GM23248 (cell line): ENCODE measurements at regions not wholly inside any gene's neighbourhood (a gene's known extent, or its start where the extent isn't known, plus 50 kb on each side); places are given as distances from the start of the nearest gene placed in this dataset.
"Not testable (repeated sequence)": the region's sequence is repeated elsewhere in the genome, so short reads cannot be mapped to it uniquely, and the experiment has no call there.

Experiments used
- DNase-seq: peaks from one replicate; pipeline ENCODE4 v3.0.0-alpha.2; 2015
- H2AFZ ChIP-seq: fragments of 200-600 bp; sonication (generic); 2 replicates; pipeline ENCODE4 v1.6.1; 2016; ENCODE audit warnings: antibody characterized with exemption
- H3F3A ChIP-seq: fragments of 200-600 bp; sonication (generic); 2 replicates; pipeline ENCODE4 v1.6.1; 2016; ENCODE audit warnings: mild to moderate bottlenecking, antibody characterized with exemption, mixed run types; ENCODE audit not compliant: insufficient read depth
- H3K27ac ChIP-seq: fragments of 200-600 bp; sonication (generic); 2 replicates; pipeline ENCODE4 v1.5.1; 2016; ENCODE audit warnings: mild to moderate bottlenecking
- H3K27me3 ChIP-seq: fragments of 200-600 bp; sonication (generic); replicated peaks from 2 replicates; pipeline ENCODE4 v1.6.1; 2016; ENCODE audit warnings: mild to moderate bottlenecking; ENCODE audit not compliant: insufficient read depth
- H3K36me3 ChIP-seq: fragments of 200-600 bp; sonication (generic); 2 replicates; pipeline ENCODE4 v1.6.1; 2016; ENCODE audit warnings: low read depth, mild to moderate bottlenecking
- H3K4me1 ChIP-seq: fragments of 200-600 bp; sonication (generic); 2 replicates; pipeline ENCODE4 v1.6.1; 2016; ENCODE audit warnings: mild to moderate bottlenecking; ENCODE audit not compliant: insufficient read depth
- H3K4me2 ChIP-seq: fragments of 200-600 bp; sonication (generic); one replicate; pipeline ENCODE4 v1.6.1; 2016; ENCODE audit warnings: mild to moderate bottlenecking; ENCODE audit not compliant: unreplicated experiment
- H3K4me3 ChIP-seq: fragments of 200-600 bp; sonication (generic); 2 replicates; pipeline ENCODE4 v1.5.1; 2016; ENCODE audit warnings: mild to moderate bottlenecking
- H3K79me2 ChIP-seq: fragments of 200-600 bp; sonication (generic); 2 replicates; pipeline ENCODE4 v1.6.1; 2016; ENCODE audit warnings: mild to moderate bottlenecking; ENCODE audit not compliant: insufficient read depth
- H3K9ac ChIP-seq: fragments of 200-600 bp; sonication (generic); 2 replicates; pipeline ENCODE4 v1.6.1; 2016; ENCODE audit warnings: mild to moderate bottlenecking
- H3K9me2 ChIP-seq: fragments of 200-600 bp; sonication (generic); 2 replicates; pipeline ENCODE4 v1.6.1; 2016; ENCODE audit warnings: mixed run types, mild to moderate bottlenecking, moderate library complexity; ENCODE audit not compliant: insufficient read depth
- H3K9me3 ChIP-seq: fragments of 200-600 bp; sonication (generic); one replicate; pipeline ENCODE4 v1.6.1; 2017; ENCODE audit warnings: low read depth
- H4K20me1 ChIP-seq: fragments of 200-600 bp; sonication (generic); 2 replicates; pipeline ENCODE4 v1.6.0; 2016; ENCODE audit not compliant: insufficient read depth
- EZH2 ChIP-seq: fragments of 200-600 bp; sonication (generic); IDR thresholded peaks from 2 replicates; pipeline ENCODE4 v1.6.1; 2018; ENCODE audit warnings: antibody characterized with exemption, mild to moderate bottlenecking; ENCODE audit not compliant: insufficient read depth, poor library complexity, severe bottlenecking
- EZH2phosphoT487 ChIP-seq: fragments of 200-600 bp; sonication (generic); IDR thresholded peaks from 2 replicates; pipeline ENCODE4 v1.6.1; 2018; ENCODE audit warnings: antibody characterized with exemption, moderate library complexity, mild to moderate bottlenecking, low read depth; ENCODE audit not compliant: insufficient read depth
- WGBS, 2 experiments: methylation state at CpG; one replicate each; pipeline ENCODE4 v1.1.6; 2015 to 2017; ENCODE audit warnings: low lambda C conversion rate in 2 of 2, low coverage in 1 of 2; ENCODE audit errors: missing lambda C conversion rate in 2 of 2; 5-methylcytosine and 5-hydroxymethylcytosine counted together
- in situ Hi-C: fragments of 300-500 bp; cut with MboI; formaldehyde crosslinking; loops from 2 replicates; pipeline ENCODE4 v1.15.0; 2020

DNA sequence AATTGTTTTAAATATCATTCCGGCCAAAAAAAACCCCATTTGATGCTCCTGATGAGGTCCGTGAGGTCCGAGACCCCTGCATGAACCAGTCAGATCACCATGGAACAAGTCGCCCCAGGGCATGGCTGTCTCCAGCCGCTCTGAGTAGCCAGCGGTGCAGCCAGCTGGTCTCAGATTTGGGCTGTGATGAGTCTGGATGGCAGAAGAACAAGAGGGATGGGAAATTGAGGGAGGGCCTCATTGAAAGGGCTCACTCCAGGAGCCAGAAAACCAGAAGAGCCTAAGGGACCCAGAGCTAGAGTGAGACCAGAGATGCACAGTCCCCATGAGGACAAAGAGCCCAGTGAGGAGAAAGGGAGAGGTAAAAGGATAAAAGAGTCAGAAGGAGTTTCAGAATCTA lies 174.0 kb downstream of the TOMM20 start:
- Histone ChIP-seq H3F3A (0 out of 2 replicates have a peak, but pooled peaks cover 10% of the 10 kb centered on the region), H3K27ac (no peak overlapping the region), H3K4me2 (no peak overlapping the region), H3K9ac (no peak overlapping the region), H3K27me3 (no peaks in the 10 kb centered on the region), H3K4me1 (peaks cover 25% of the 10 kb centered on the region), H4K20me1 (no peaks in the 10 kb centered on the region), H3K9me2 (no peaks in the 10 kb centered on the region), H3K9me3 (no peaks in the 10 kb centered on the region), H2AFZ (no peak overlapping the region), H3K79me2 (no peaks in the 10 kb centered on the region), H3K4me3 (no peak overlapping the region), H3K36me3 (no peaks in the 10 kb centered on the region)
- 95 to 99% methylated on average over 6 of the region's 6 CpGs for WGBS, 2 experiments
- DNase-seq, result no peak
- TF ChIP-seq EZH2, result no peak
- no peak for TF ChIP-seq EZH2phosphoT487
- in situ Hi-C loops, result no loop called here

DNA sequence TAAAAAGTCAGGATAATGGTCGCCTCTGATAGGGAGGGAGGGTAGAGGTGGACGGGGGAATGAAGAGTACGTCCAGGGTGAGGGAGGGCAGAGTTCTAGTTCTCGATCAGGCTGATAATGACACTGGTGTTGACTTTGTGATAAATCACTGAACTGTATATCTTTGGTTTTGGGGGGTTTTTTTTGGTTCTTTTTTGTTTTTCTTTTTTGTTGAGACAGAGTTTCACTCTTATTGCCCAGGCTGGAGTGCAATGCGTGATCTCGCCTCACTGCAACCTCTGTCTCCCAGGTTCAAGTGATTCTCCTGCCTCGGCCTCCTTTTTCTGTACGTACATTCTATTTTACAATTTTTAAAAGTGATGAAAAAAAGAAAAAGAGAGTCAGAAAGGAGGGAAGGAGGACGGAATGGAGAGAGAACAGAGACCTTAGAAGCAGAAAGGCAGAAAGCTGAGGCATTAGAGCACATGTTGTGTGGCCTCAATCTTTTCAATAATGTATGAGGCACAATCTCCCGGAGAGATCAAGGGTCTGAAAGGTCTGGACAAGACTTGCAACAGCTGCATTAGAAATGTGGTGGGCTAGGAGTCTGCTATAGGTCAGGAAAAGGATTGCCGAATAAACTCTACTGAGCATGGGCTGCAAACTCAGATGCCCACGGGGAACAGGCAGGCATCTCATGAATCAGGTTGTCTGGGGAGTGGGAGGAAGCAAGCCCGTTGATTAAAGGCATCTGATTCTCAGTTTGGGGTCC lies 174.8 kb downstream of the TOMM20 start:
- Histone ChIP-seq H3K27me3 (no peaks in the 10 kb centered on the region), H3K27ac (no peak overlapping the region), H3K9ac (no peak overlapping the region), H3K36me3 (no peaks in the 10 kb centered on the region), H3K4me3 (no peak overlapping the region), H4K20me1 (no peaks in the 10 kb centered on the region), H3K79me2 (no peaks in the 10 kb centered on the region), H3K4me1 (peaks cover 25% of the 10 kb centered on the region), H3F3A (0 out of 2 replicates have a peak, but pooled peaks cover 10% of the 10 kb centered on the region), H3K4me2 (no peak overlapping the region), H3K9me3 (no peaks in the 10 kb centered on the region), H2AFZ (no peak overlapping the region), H3K9me2 (no peaks in the 10 kb centered on the region)
- no peak for DNase-seq
- in situ Hi-C loops, result no loop called here
- WGBS, 2 experiments, result 87% methylated on average over 13 of the region's 13 CpGs
- TF ChIP-seq EZH2 (no peak), EZH2phosphoT487 (no peak)

DNA sequence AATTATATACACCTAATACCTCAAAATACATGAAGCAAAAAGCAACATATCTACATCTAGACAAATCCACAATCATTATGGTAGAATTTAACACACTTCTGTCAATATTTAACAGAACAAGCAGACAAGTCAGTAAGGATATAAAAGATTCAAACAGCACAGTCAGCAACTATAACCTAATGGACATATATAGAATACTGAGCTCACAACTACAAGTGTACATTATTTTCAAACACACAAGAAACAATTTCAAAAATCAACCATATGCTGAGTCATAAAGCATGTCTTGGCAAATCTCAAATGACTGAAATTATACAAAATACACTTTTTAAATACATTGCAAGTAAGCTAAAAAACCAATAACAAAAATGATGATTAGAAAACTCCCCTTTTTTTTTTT lies 178.0 kb downstream of the TOMM20 start:
- no peaks in the 10 kb centered on the region for H3K9me2 ChIP-seq
- no peak for TF ChIP-seq EZH2
- no peak for TF ChIP-seq EZH2phosphoT487
- no peak overlapping the region for H2AFZ ChIP-seq
- no peak overlapping the region for H3K27ac ChIP-seq
- no peaks in the 10 kb centered on the region for H3K36me3 ChIP-seq
- H3F3A ChIP-seq, result 0 out of 2 replicates have a peak, but pooled peaks cover 3% of the 10 kb centered on the region
- H3K4me3 ChIP-seq, result no peak overlapping the region
- in situ Hi-C loops, result no loop called here
- no peaks in the 10 kb centered on the region for H3K27me3 ChIP-seq
- no peak overlapping the region for H3K9ac ChIP-seq
- no peak for DNase-seq
- H3K9me3 ChIP-seq, result no peaks in the 10 kb centered on the region
- H3K4me1 ChIP-seq, result peaks cover 6% of the 10 kb centered on the region
- H4K20me1 ChIP-seq, result no peaks in the 10 kb centered on the region
- H3K4me2 ChIP-seq, result no peak overlapping the region
- no peaks in the 10 kb centered on the region for H3K79me2 ChIP-seq

DNA sequence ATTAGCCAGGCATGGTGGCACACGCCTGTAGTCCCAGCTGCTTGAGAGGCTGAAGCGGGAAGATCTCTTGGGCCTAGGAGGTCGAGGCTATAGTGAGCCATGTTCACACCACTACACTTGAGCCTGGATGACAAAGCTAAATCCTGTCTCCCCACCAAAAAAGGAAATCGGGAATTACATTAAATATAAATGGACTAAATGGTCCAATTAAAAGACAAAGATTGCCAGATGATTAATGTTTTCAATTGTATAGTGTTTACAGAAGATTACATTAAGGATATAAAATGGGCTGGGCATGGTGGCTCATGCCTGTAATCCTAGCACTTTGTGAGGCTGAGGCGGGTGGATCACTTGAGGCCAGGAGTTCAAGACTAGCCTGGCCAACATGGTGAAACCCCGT lies 179.1 kb downstream of the TOMM20 start:
- not testable (repeated sequence) for H4K20me1 ChIP-seq, DNase-seq

More for the DNA sequence above, 179.1 kb downstream of the TOMM20 start:
- H2AFZ ChIP-seq, H3K36me3 ChIP-seq, H3K9me2 ChIP-seq, H3K4me2 ChIP-seq, in situ Hi-C loops, H3K27me3 ChIP-seq, H3F3A ChIP-seq, H3K27ac ChIP-seq, H3K9ac ChIP-seq, H3K4me1 ChIP-seq, H3K9me3 ChIP-seq, H3K79me2 ChIP-seq, H3K4me3 ChIP-seq: not testable (repeated sequence)
- 93 to 95% methylated on average over 6 of the region's 6 CpGs for WGBS, 2 experiments
